Neutrophil (primary cell): ENCODE measurements at regions not wholly inside any gene's neighbourhood (a gene's known extent, or its start where the extent isn't known, plus 50 kb on each side); places are given as distances from the start of the nearest gene placed in this dataset.

Source experiments
- H3K27ac ChIP-seq: fragments of 200-600 bp; sonication (generic); 2 replicates; pipeline ENCODE4 v1.5.1; 2016; ENCODE audit warnings: mild to moderate bottlenecking, moderate library complexity
- H3K27me3 ChIP-seq: fragments of 200-600 bp; sonication (generic); 2 replicates; pipeline ENCODE4 v1.6.0; 2016; ENCODE audit warnings: mild to moderate bottlenecking
- H3K36me3 ChIP-seq: fragments of 200-600 bp; sonication (generic); 2 replicates; pipeline ENCODE4 v1.5.1; 2017
- H3K4me1 ChIP-seq, 2 experiments: fragments of 200-600 bp in 1 of 2; sonication (generic) in 1 of 2; 1 replicate in 1 of 2; 2 replicates in 1 of 2; pipeline versions ENCODE4 v1.5.1 to v1.6.1; 2013 to 2016; ENCODE audit warnings: low read depth in 1 of 2, low read length in 1 of 2, mild to moderate bottlenecking in 1 of 2, moderate library complexity in 1 of 2; ENCODE audit not compliant: control insufficient read depth in 1 of 2, insufficient read depth in 1 of 2
- H3K4me3 ChIP-seq, 2 experiments: fragments of 200-600 bp in 1 of 2; sonication (generic) in 1 of 2; 1 replicate in 1 of 2; 2 replicates in 1 of 2; pipeline ENCODE4 v1.5.1; 2013 to 2016; ENCODE audit warnings: low read depth in 1 of 2, low read length in 1 of 2, mild to moderate bottlenecking in 1 of 2, moderate library complexity in 1 of 2
- H3K9me3 ChIP-seq: fragments of 200-600 bp; sonication (generic); 2 replicates; pipeline ENCODE4 v1.5.1; 2016
- CTCF ChIP-seq: fragments of 200-600 bp; sonication (generic); IDR thresholded peaks from 2 replicates; pipeline ENCODE4 v1.5.1; 2016; ENCODE audit warnings: antibody characterized with exemption

- H3K27me3 ChIP-seq, result no peaks in the 10 kb centered on the region
Measured at GRCh38 chr18:39604836-39605235, 2039.2 kb upstream of the CELF4 start.

GRCh38 chr18:39602131-39602530 lies 2036.5 kb upstream of the CELF4 start:
- no peaks in the 10 kb centered on the region for H3K4me1 ChIP-seq
- no peak overlapping the region for H3K27ac ChIP-seq
- no peaks in the 10 kb centered on the region for H3K36me3 ChIP-seq
- no peaks in the 10 kb centered on the region for H3K9me3 ChIP-seq
- TF ChIP-seq CTCF, result no peak
- no peak overlapping the region for H3K4me3 ChIP-seq
- H3K27me3 ChIP-seq, result no peaks in the 10 kb centered on the region

More at GRCh38 chr18:39604836-39605235, 2039.2 kb upstream of the CELF4 start:
- H3K36me3 ChIP-seq, result no peaks in the 10 kb centered on the region
- H3K4me1 ChIP-seq, result no peaks in the 10 kb centered on the region
- H3K4me3 ChIP-seq, result no peak overlapping the region
- no peak for TF ChIP-seq CTCF
- no peak overlapping the region for H3K27ac ChIP-seq
- H3K9me3 ChIP-seq, result no peaks in the 10 kb centered on the region

GRCh38 chr18:39600894-39601293 lies 2035.3 kb upstream of the CELF4 start:
- H3K4me1 ChIP-seq, result no peaks in the 10 kb centered on the region
- no peak overlapping the region for H3K4me3 ChIP-seq
- no peak for TF ChIP-seq CTCF
- no peaks in the 10 kb centered on the region for H3K9me3 ChIP-seq
- H3K27ac ChIP-seq, result no peak overlapping the region
- no peaks in the 10 kb centered on the region for H3K36me3 ChIP-seq
- no peaks in the 10 kb centered on the region for H3K27me3 ChIP-seq

- Histone ChIP-seq H3K27ac (no peak overlapping the region), H3K9me3 (no peaks in the 10 kb centered on the region), H3K4me1 (no peaks in the 10 kb centered on the region), H3K36me3 (no peaks in the 10 kb centered on the region), H3K27me3 (no peaks in the 10 kb centered on the region), H3K4me3 (no peak overlapping the region)
- TF ChIP-seq CTCF, result no peak
Measured at GRCh38 chr18:39599251-39599650, 2033.7 kb upstream of the CELF4 start.

- no peaks in the 10 kb centered on the region for H3K4me1 ChIP-seq
- no peak overlapping the region for H3K4me3 ChIP-seq
- H3K27ac ChIP-seq, result no peak overlapping the region
- no peaks in the 10 kb centered on the region for H3K36me3 ChIP-seq
- no peak for TF ChIP-seq CTCF
- H3K27me3 ChIP-seq, result no peaks in the 10 kb centered on the region
- H3K9me3 ChIP-seq, result no peaks in the 10 kb centered on the region
Measured at GRCh38 chr18:39596891-39597290, 2031.3 kb upstream of the CELF4 start.

GRCh38 chr18:39596221-39596620 lies 2030.6 kb upstream of the CELF4 start:
- no peaks in the 10 kb centered on the region for H3K36me3 ChIP-seq
- TF ChIP-seq CTCF, result no peak

More at GRCh38 chr18:39596221-39596620, 2030.6 kb upstream of the CELF4 start:
- Histone ChIP-seq H3K9me3 (no peaks in the 10 kb centered on the region), H3K4me3 (no peak overlapping the region), H3K27ac (no peak overlapping the region), H3K27me3 (no peaks in the 10 kb centered on the region), H3K4me1 (no peaks in the 10 kb centered on the region)
